Fibroblast of lung (primary cell): ENCODE measurements at regions not wholly inside any gene's neighbourhood (a gene's known extent, or its start where the extent isn't known, plus 50 kb on each side); places are given as distances from the start of the nearest gene placed in this dataset.

Experiments used
- DNase-seq, 2 donors: peaks; one replicate each; pipeline versions ENCODE4 v3.0.0 to v3.0.0-alpha.2; 2010; ENCODE audit warnings: low read depth in 2 of 2
- H2AFZ ChIP-seq: 2 replicates; pipeline ENCODE4 v1.5.1; 2012; ENCODE audit warnings: low read length, control low read depth, inconsistent platforms
- H3K27ac ChIP-seq: 2 replicates; pipeline ENCODE4 v1.5.1; 2011; ENCODE audit warnings: low read length, control low read depth; ENCODE audit not compliant: insufficient read depth
- H3K27me3 ChIP-seq: 2 replicates; pipeline ENCODE4 v1.5.1; 2011; ENCODE audit warnings: mild to moderate bottlenecking, low read length; ENCODE audit not compliant: control insufficient read depth, insufficient read depth
- H3K36me3 ChIP-seq: 2 replicates; pipeline ENCODE4 v1.5.1; 2011; ENCODE audit warnings: low read length; ENCODE audit not compliant: control insufficient read depth, insufficient read depth
- H3K4me1 ChIP-seq: 2 replicates; pipeline ENCODE4 v1.5.1; 2011; ENCODE audit warnings: low read length; ENCODE audit not compliant: control insufficient read depth, insufficient read depth; ENCODE audit errors: extremely low read depth
- H3K4me2 ChIP-seq: 2 replicates; pipeline ENCODE4 v1.5.1; 2011; ENCODE audit warnings: low read length, control low read depth; ENCODE audit not compliant: insufficient read depth; ENCODE audit errors: extremely low read depth
- H3K4me3 ChIP-seq, 4 experiments: fragments of 200-600 bp in 1 of 4; sonication (generic) in 1 of 4; replicated peaks in 1 of 4; 2 replicates each; pipeline ENCODE4 v1.5.1; 2011 to 2016; ENCODE audit warnings: low read length in 4 of 4, low read depth in 3 of 4, mild to moderate bottlenecking in 3 of 4, control low read depth in 2 of 4, inconsistent platforms in 1 of 4, mixed read lengths in 1 of 4; ENCODE audit not compliant: insufficient read depth in 1 of 4; ENCODE audit errors: control extremely low read depth in 1 of 4
- H3K79me2 ChIP-seq: 2 replicates; pipeline ENCODE4 v1.5.1; 2012; ENCODE audit warnings: mild to moderate bottlenecking, low read length, inconsistent platforms; ENCODE audit not compliant: control insufficient read depth, insufficient read depth
- H3K9ac ChIP-seq: 2 replicates; pipeline ENCODE4 v1.5.1; 2011; ENCODE audit warnings: mild to moderate bottlenecking, low read length, control low read depth; ENCODE audit not compliant: insufficient read depth
- H3K9me3 ChIP-seq: 2 replicates; pipeline ENCODE4 v1.5.1; 2012; ENCODE audit warnings: low read depth, low read length; ENCODE audit not compliant: control insufficient read depth, insufficient read depth
- H4K20me1 ChIP-seq: 2 replicates; pipeline ENCODE4 v1.5.1; 2011; ENCODE audit warnings: low read length; ENCODE audit not compliant: control insufficient read depth, insufficient read depth; ENCODE audit errors: extremely low read depth
- EZH2 ChIP-seq: IDR thresholded peaks from 2 replicates; pipeline ENCODE4 v1.5.1; 2012; ENCODE audit warnings: low read length, control low read depth, mild to moderate bottlenecking; ENCODE audit errors: missing control alignments
- TF ChIP-seq, protein P1 (sequence below), 2 donors: IDR thresholded peaks in 1 of 2; conservative IDR thresholded peaks in 1 of 2; 1 replicate in 1 of 2; 2 replicates in 1 of 2; pipeline ENCODE4 v1.5.1; 2011 to 2012; ENCODE audit warnings: low read length in 2 of 2, control low read depth in 1 of 2, inconsistent platforms in 1 of 2, low read depth in 1 of 2, mild to moderate bottlenecking in 1 of 2

DNA sequence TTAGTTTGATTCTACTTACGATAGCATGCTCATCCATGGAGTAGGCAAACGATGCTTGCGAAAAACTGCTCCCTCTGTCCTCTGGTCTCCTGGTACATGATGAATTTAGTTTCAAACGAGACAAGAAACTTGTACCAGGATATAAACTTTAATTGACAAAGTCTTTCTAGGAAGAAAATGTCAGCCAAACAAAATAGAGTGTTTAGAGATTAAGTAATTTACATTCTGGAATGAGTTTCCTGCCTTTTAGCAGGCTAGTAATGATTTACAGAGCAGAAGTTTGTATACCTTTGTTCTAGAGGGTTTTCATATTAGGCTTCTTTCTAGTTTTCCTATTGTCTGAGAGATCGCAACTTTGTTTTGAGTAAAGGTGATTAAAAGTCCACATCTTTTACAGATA, 206.9 kb downstream of the RPL10L start:
- no peak overlapping the region for H3K4me3 ChIP-seq
- no peak overlapping the region for H3K27ac ChIP-seq
- DNase-seq, result no peak
- no peak overlapping the region for H2AFZ ChIP-seq
- no peaks in the 10 kb centered on the region for H3K36me3 ChIP-seq
- H3K27me3 ChIP-seq, result no peaks in the 10 kb centered on the region
- no peak overlapping the region for H3K4me2 ChIP-seq
- no peak overlapping the region for H3K9ac ChIP-seq
- no peaks in the 10 kb centered on the region for H3K79me2 ChIP-seq
- no peaks in the 10 kb centered on the region for H3K4me1 ChIP-seq
- H4K20me1 ChIP-seq, result no peaks in the 10 kb centered on the region
- no peaks in the 10 kb centered on the region for H3K9me3 ChIP-seq
- TF ChIP-seq, protein P1, sequence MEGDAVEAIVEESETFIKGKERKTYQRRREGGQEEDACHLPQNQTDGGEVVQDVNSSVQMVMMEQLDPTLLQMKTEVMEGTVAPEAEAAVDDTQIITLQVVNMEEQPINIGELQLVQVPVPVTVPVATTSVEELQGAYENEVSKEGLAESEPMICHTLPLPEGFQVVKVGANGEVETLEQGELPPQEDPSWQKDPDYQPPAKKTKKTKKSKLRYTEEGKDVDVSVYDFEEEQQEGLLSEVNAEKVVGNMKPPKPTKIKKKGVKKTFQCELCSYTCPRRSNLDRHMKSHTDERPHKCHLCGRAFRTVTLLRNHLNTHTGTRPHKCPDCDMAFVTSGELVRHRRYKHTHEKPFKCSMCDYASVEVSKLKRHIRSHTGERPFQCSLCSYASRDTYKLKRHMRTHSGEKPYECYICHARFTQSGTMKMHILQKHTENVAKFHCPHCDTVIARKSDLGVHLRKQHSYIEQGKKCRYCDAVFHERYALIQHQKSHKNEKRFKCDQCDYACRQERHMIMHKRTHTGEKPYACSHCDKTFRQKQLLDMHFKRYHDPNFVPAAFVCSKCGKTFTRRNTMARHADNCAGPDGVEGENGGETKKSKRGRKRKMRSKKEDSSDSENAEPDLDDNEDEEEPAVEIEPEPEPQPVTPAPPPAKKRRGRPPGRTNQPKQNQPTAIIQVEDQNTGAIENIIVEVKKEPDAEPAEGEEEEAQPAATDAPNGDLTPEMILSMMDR (conservative IDR thresholded peaks at IDR 0.05 in 1 of 2, IDR thresholded peaks at IDR 0.05 in 1 of 2; ENCODE audit: low read depth in 1 of 2, low read length in 2 of 2), result no peak
- no peak for TF ChIP-seq EZH2

DNA sequence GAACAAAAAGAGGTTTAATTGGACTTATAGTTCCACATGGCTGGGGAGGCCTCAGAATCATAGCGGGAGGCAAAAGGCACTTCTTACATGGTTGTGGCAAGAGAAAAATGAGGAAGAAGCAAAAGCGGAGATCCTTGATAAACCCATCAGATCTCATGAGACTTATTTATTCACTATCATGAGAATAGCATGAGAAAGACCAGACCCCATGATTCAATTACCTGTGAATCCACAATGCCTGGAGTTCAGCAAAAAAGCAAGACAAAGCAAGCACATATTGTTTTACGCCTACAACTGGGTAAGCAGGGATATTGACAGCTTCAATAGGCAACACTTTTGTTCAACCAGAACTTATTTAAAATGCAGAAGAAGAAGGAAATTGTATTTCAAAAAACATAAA, 218.2 kb downstream of the RPL10L start:
- no peak overlapping the region for H3K4me3 ChIP-seq
- no peak for DNase-seq
- H4K20me1 ChIP-seq, result no peaks in the 10 kb centered on the region
- H3K36me3 ChIP-seq, result no peaks in the 10 kb centered on the region
- H3K9ac ChIP-seq, result no peak overlapping the region
- no peak overlapping the region for H3K27ac ChIP-seq
- no peak overlapping the region for H2AFZ ChIP-seq
- TF ChIP-seq EZH2, result no peak
- TF ChIP-seq, protein P1 (conservative IDR thresholded peaks at IDR 0.05 in 1 of 2, IDR thresholded peaks at IDR 0.05 in 1 of 2; ENCODE audit: low read depth in 1 of 2, low read length in 2 of 2), result no peak
- no peaks in the 10 kb centered on the region for H3K27me3 ChIP-seq
- no peak overlapping the region for H3K4me2 ChIP-seq
- H3K4me1 ChIP-seq, result no peaks in the 10 kb centered on the region
- no peaks in the 10 kb centered on the region for H3K9me3 ChIP-seq
- no peaks in the 10 kb centered on the region for H3K79me2 ChIP-seq

DNA sequence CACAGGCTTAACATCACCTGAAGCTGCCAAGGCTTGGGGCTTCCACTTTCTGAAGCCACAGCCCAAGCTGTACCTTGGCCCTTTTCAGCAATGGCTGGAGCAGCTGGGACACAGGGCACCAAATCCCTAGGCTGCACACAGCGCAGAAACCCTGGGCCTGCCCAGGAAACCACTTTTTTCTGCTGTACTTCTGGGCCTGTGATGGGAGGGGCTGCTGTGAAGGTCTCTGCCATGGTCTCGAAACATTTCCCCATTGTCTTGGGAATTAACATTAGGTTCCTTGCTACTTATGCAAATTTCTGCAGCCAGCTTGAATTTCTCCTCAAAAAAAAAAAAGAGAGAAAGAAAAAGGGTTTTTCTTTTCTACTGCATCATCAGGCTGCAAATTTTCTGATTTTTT, 219.1 kb downstream of the RPL10L start:
- H3K4me1 ChIP-seq, result no peaks in the 10 kb centered on the region
- TF ChIP-seq, protein P1 (conservative IDR thresholded peaks at IDR 0.05 in 1 of 2, IDR thresholded peaks at IDR 0.05 in 1 of 2; ENCODE audit: low read depth in 1 of 2, low read length in 2 of 2), result no peak
- no peak for TF ChIP-seq EZH2

More for the DNA sequence above, 219.1 kb downstream of the RPL10L start:
- H3K79me2 ChIP-seq, result no peaks in the 10 kb centered on the region
- no peak overlapping the region for H3K4me3 ChIP-seq
- no peak overlapping the region for H2AFZ ChIP-seq
- DNase-seq, result no peak
- no peaks in the 10 kb centered on the region for H3K36me3 ChIP-seq
- H3K9me3 ChIP-seq, result no peaks in the 10 kb centered on the region
- no peaks in the 10 kb centered on the region for H4K20me1 ChIP-seq
- no peaks in the 10 kb centered on the region for H3K27me3 ChIP-seq
- H3K27ac ChIP-seq, result no peak overlapping the region
- no peak overlapping the region for H3K4me2 ChIP-seq
- no peak overlapping the region for H3K9ac ChIP-seq
